Neural progenitor cell (in vitro differentiated cells): ENCODE measurements at regions not wholly inside any gene's neighbourhood (a gene's known extent, or its start where the extent isn't known, plus 50 kb on each side); places are given as distances from the start of the nearest gene placed in this dataset.
A peak's percentile ranks its signal among the peaks of the same experiment; 100 is the strongest.

ENCODE experiments used
- DNase-seq: peaks from one replicate; pipeline ENCODE4 v3.0.0-alpha.2; 2016; ENCODE audit warnings: low spot score
- H2AFZ ChIP-seq: fragments of 200-600 bp; sonication (generic); replicated peaks from 2 replicates; pipeline ENCODE4 v1.6.1; 2016; ENCODE audit warnings: antibody characterized with exemption
- H3F3A ChIP-seq: fragments of 200-600 bp; sonication (generic); 2 replicates; pipeline ENCODE4 v1.6.1; 2016; ENCODE audit warnings: antibody characterized with exemption, low read depth
- H3K27ac ChIP-seq: fragments of 200-600 bp; sonication (generic); 2 replicates; pipeline ENCODE4 v1.5.1; 2016; ENCODE audit warnings: mild to moderate bottlenecking
- H3K27me3 ChIP-seq: fragments of 200-600 bp; sonication (generic); 2 replicates; pipeline ENCODE4 v1.6.1; 2016; ENCODE audit warnings: mild to moderate bottlenecking, moderate library complexity
- H3K36me3 ChIP-seq: fragments of 200-600 bp; sonication (generic); 2 replicates; pipeline ENCODE4 v1.5.1; 2016
- H3K4me1 ChIP-seq: fragments of 200-600 bp; sonication (generic); 2 replicates; pipeline ENCODE4 v1.6.1; 2016; ENCODE audit warnings: mixed run types
- H3K4me2 ChIP-seq: fragments of 200-600 bp; sonication (generic); 2 replicates; pipeline ENCODE4 v1.6.1; 2016
- H3K4me3 ChIP-seq: fragments of 200-600 bp; sonication (generic); 2 replicates; pipeline ENCODE4 v1.5.1; 2016
- H3K79me2 ChIP-seq: fragments of 200-600 bp; sonication (generic); 2 replicates; pipeline ENCODE4 v1.6.1; 2016; ENCODE audit warnings: low read depth
- H3K9ac ChIP-seq: fragments of 200-600 bp; sonication (generic); 2 replicates; pipeline ENCODE4 v1.6.1; 2016
- H3K9me3 ChIP-seq: fragments of 200-600 bp; sonication (generic); 2 replicates; pipeline ENCODE4 v1.5.1; 2016; ENCODE audit warnings: low read depth
- H4K20me1 ChIP-seq: fragments of 200-600 bp; sonication (generic); 2 replicates; pipeline ENCODE4 v1.6.1; 2016; ENCODE audit warnings: low read depth
- H3K27ac Mint-ChIP-seq: 3 replicates; pipeline ENCODE4 v1.8.0; 2021; ENCODE audit warnings: mixed read lengths
- H3K27me3 Mint-ChIP-seq: 2 replicates; pipeline ENCODE4 v1.8.0; 2022; ENCODE audit warnings: low read depth, mild to moderate bottlenecking, inconsistent platforms, moderate library complexity, mixed read lengths; ENCODE audit not compliant: insufficient read depth
- H3K36me3 Mint-ChIP-seq: 3 replicates; pipeline ENCODE4 v1.8.0; 2021; ENCODE audit warnings: mixed read lengths
- H3K4me1 Mint-ChIP-seq: 3 replicates; pipeline ENCODE4 v1.8.0; 2021; ENCODE audit warnings: mixed read lengths
- H3K4me3 Mint-ChIP-seq: 3 replicates; pipeline ENCODE4 v1.8.0; 2021; ENCODE audit warnings: mild to moderate bottlenecking, moderate library complexity, mixed read lengths
- H3K9me3 Mint-ChIP-seq: 3 replicates; pipeline ENCODE4 v1.8.0; 2020; ENCODE audit warnings: mixed read lengths
- EZH2 ChIP-seq: fragments of 200-600 bp; sonication (generic); IDR thresholded peaks from 2 replicates; pipeline ENCODE4 v1.6.1; 2017; ENCODE audit warnings: antibody characterized with exemption, mild to moderate bottlenecking, moderate library complexity
- EZH2phosphoT487 ChIP-seq: fragments of 200-600 bp; sonication (generic); IDR thresholded peaks from 2 replicates; pipeline ENCODE4 v1.6.1; 2017; ENCODE audit warnings: antibody characterized with exemption
- TF ChIP-seq, protein P1 (sequence below): fragments of 200-600 bp; sonication (generic); IDR thresholded peaks from 2 replicates; pipeline ENCODE4 v1.5.1; 2017; ENCODE audit warnings: antibody characterized with exemption, mild to moderate bottlenecking

DNA sequence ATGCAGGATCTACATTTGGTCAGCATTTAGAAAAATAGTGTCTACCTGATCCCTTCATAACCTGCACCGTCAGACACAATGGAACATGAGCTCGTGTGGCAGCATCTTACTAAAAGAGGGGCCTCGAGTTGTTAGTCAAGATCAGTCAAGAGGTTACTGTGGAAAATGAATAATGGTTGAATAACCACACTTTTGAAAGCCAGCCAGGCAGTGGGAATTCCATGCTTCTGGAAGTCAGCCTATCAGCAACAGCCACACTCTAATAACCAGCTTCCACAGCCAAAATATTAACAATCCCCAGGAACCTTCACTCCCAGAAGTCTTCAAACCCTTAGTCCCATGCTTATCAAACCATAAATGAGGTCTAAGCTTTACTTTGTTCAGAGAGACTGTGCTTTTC lies 234.3 kb downstream of the HS3ST1 start:
- H3K9me3 Mint-ChIP-seq, result no peaks in the 10 kb centered on the region
- no peak for DNase-seq
- no peak overlapping the region for H3K4me3 Mint-ChIP-seq
- peaks cover 9% of the 10 kb centered on the region for H3K4me1 Mint-ChIP-seq
- no peak overlapping the region for H3K27ac ChIP-seq
- H3K36me3 ChIP-seq, result no peaks in the 10 kb centered on the region
- no peaks in the 10 kb centered on the region for H3F3A ChIP-seq
- no peak overlapping the region for H3K9ac ChIP-seq
- H3K79me2 ChIP-seq, result no peaks in the 10 kb centered on the region
- no peaks in the 10 kb centered on the region for H4K20me1 ChIP-seq
- H3K36me3 Mint-ChIP-seq, result no peaks in the 10 kb centered on the region
- H3K27me3 ChIP-seq, result no peaks in the 10 kb centered on the region
- TF ChIP-seq, protein P1, sequence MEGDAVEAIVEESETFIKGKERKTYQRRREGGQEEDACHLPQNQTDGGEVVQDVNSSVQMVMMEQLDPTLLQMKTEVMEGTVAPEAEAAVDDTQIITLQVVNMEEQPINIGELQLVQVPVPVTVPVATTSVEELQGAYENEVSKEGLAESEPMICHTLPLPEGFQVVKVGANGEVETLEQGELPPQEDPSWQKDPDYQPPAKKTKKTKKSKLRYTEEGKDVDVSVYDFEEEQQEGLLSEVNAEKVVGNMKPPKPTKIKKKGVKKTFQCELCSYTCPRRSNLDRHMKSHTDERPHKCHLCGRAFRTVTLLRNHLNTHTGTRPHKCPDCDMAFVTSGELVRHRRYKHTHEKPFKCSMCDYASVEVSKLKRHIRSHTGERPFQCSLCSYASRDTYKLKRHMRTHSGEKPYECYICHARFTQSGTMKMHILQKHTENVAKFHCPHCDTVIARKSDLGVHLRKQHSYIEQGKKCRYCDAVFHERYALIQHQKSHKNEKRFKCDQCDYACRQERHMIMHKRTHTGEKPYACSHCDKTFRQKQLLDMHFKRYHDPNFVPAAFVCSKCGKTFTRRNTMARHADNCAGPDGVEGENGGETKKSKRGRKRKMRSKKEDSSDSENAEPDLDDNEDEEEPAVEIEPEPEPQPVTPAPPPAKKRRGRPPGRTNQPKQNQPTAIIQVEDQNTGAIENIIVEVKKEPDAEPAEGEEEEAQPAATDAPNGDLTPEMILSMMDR, result no peak
- no peak overlapping the region for H3K4me3 ChIP-seq
- H3K27ac Mint-ChIP-seq, result no peak overlapping the region
- H3K27me3 Mint-ChIP-seq, result no peaks in the 10 kb centered on the region
- H3K4me2 ChIP-seq, result no peak overlapping the region
- peaks cover 8% of the 10 kb centered on the region for H3K4me1 ChIP-seq
- no peak overlapping the region for H2AFZ ChIP-seq
- no peaks in the 10 kb centered on the region for H3K9me3 ChIP-seq

- Histone ChIP-seq H3K4me1 (peaks cover 9% of the 10 kb centered on the region), H3K4me3 (no peak overlapping the region), H3F3A (no peaks in the 10 kb centered on the region), H3K9ac (no peak overlapping the region), H3K27ac (no peak overlapping the region), H3K9me3 (no peaks in the 10 kb centered on the region), H3K4me2 (peak overlapping the region; percentile 13), H3K27me3 (no peaks in the 10 kb centered on the region), H2AFZ (no peak overlapping the region), H3K79me2 (no peaks in the 10 kb centered on the region), H3K36me3 (no peaks in the 10 kb centered on the region), H4K20me1 (no peaks in the 10 kb centered on the region)
- Mint-ChIP-seq H3K4me3 (no peak overlapping the region), H3K4me1 (no peaks in the 10 kb centered on the region), H3K9me3 (no peaks in the 10 kb centered on the region), H3K27me3 (no peaks in the 10 kb centered on the region), H3K27ac (no peak overlapping the region), H3K36me3 (no peaks in the 10 kb centered on the region)
- DNase-seq, result no peak
- TF ChIP-seq EZH2, result no peak
- TF ChIP-seq, protein P1, result no peak
- TF ChIP-seq EZH2phosphoT487, result no peak
Measured at GRCh38 chr4:11189756-11190155, 238.9 kb downstream of the HS3ST1 start.

- Histone ChIP-seq H3K36me3 (no peaks in the 10 kb centered on the region), H3K27me3 (no peaks in the 10 kb centered on the region), H3K4me3 (no peak overlapping the region), H2AFZ (no peak overlapping the region), H3K4me1 (no peaks in the 10 kb centered on the region), H3K9me3 (no peaks in the 10 kb centered on the region), H4K20me1 (no peaks in the 10 kb centered on the region), H3K4me2 (no peak overlapping the region), H3F3A (no peaks in the 10 kb centered on the region), H3K79me2 (no peaks in the 10 kb centered on the region), H3K27ac (no peak overlapping the region), H3K9ac (no peak overlapping the region)
- no peaks in the 10 kb centered on the region for H3K36me3 Mint-ChIP-seq
- no peak overlapping the region for H3K27ac Mint-ChIP-seq
- no peak for DNase-seq
- TF ChIP-seq EZH2 (no peak), EZH2phosphoT487 (no peak)
- TF ChIP-seq, protein P1, result no peak
- no peaks in the 10 kb centered on the region for H3K4me1 Mint-ChIP-seq
- no peak overlapping the region for H3K4me3 Mint-ChIP-seq
- no peaks in the 10 kb centered on the region for H3K9me3 Mint-ChIP-seq
- no peaks in the 10 kb centered on the region for H3K27me3 Mint-ChIP-seq
Measured at GRCh38 chr4:11183356-11183740, 245.3 kb downstream of the HS3ST1 start.
